GM18511 (cell line): ENCODE measurements at regions not wholly inside any gene's neighbourhood (a gene's known extent, or its start where the extent isn't known, plus 50 kb on each side); places are given as distances from the start of the nearest gene placed in this dataset.
"Not testable (repeated sequence)": the region's sequence is repeated elsewhere in the genome, so short reads cannot be mapped to it uniquely, and the experiment has no call there.

Experiments used
- ATAC-seq: cut with Tn5 transposase; IDR thresholded peaks from one replicate; pipeline ENCODE4 v1.9.1; 2021; ENCODE audit warnings: mild to moderate bottlenecking, moderate library complexity; ENCODE audit not compliant: unreplicated experiment

GRCh38 chr5:174571662-174572397 lies 152.6 kb upstream of the MSX2 start:
- ATAC-seq = no peak

DNA sequence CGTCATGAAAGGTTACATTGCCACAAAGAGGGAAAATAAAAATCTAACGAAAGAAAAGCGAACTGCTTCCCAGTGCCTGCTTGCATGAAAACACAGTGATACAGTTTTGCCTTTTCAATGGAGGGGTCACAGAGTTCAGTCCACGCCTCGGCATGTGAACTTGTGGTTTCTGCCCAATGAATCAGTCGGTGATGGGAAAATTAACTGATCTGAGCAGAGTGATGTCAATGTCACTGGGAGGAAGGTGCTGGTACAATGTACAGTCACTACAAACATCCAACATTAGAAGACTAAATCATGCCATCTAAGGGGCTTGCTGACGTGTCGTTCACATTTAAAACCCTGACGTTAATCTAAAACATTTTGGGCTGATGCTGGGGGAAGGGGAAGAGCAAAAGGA lies 151.8 kb upstream of the MSX2 start:
- no peak for ATAC-seq

DNA sequence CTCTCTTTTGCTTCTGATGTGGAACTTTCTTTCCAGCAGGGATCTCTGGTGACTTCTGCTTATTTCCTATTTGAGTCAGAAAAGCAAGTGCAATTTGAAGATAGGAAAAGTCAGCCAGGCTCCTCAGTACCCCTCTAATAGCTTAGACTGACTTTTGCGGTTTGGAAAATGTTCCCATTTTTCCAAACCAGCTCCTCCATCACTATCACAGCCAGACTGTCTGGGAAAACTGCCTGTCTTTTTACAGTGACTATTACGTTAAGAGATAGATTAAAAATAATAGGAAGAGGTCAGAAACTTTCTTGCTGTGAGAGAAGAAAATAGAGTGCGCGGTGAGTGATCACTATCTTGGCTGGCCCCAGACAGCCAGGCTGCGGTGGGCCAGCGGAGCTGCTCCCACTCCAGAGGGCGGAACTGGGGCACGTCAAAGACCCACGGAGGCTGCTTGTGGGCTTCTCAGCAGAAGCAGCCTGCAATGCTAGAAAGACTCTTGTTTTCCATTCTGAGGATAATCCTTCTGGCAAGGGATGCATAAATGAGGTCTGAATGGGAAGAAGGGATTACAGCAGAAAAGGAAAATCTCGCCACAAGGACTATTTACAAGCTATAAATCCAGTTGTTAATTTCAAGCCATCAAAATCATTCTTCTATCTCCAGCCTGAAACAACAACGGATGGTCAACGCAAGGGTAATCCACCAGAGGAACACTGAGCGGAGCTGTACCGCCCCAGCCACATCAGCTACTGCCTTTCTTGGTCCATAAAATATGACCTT lies 151.0 kb upstream of the MSX2 start:
- no peak for ATAC-seq

DNA sequence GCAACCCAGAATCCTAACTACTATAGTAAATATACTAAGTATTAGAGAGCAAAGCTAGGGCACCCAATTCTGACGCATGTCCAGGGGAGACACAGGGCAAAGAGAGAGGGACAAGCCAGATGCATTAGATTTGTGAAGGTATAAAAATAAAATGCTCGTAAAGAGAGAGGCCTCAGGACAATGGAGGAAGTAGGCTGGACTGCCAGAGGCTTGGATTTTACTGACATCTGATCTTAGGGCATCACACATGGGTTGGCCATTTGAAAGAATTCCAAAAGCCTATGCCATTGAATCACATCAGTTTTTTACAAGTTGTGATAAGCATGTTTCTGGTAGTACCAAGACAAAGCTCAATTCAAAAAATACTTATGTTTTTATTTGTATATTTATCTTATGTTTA lies 149.3 kb upstream of the MSX2 start:
- no peak for ATAC-seq

- no peak for ATAC-seq
These were observed 148.3 kb upstream of the MSX2 start for GRCh38 chr5:174576042-174576441.

GRCh38 chr5:174581479-174581878 lies 142.9 kb upstream of the MSX2 start:
- ATAC-seq = no peak

DNA sequence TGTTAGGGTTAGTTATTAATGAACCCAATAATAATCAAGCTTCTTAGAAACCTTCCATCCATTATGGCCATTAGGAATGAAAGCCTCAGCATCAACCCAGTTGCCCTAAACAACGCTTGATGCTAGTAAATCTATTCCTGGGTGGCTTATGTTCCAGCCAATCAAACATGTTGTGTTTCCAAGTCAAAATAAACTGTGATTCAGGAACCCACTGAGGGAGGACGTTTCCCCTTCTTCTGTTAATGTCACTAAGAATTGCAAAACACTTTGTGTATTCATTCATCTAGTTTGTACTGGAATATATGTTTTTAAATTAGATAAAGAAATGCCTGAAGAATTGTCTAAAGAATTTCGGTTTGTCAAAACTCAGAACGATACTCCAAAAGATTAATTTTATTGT lies 142.5 kb upstream of the MSX2 start:
- ATAC-seq = no peak

- ATAC-seq = no peak
These were observed 141.3 kb upstream of the MSX2 start for GRCh38 chr5:174583071-174583470.

DNA sequence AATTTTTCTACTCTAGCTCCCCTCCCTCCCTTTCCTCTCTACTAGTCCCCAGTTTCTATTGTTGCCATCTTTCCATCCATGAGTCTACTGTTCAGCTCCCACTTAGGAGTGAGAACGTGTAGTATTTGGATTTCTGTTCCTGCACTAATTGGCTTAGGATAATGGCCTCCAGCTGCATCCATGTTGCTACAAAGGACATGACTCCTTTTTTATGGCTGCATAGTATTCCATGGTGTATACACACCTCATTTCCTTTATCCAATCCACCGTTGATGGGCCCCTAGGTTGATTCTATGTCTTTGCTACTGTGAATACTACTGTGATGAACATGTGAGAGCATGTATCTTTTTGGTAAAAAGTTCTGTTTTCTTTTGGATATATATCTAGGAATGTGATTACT lies 138.9 kb upstream of the MSX2 start:
- ATAC-seq = no peak

- ATAC-seq = not testable (repeated sequence)
These were observed 138.2 kb upstream of the MSX2 start for GRCh38 chr5:174586163-174586562.

GRCh38 chr5:174589011-174589410 lies 135.4 kb upstream of the MSX2 start:
- ATAC-seq = no peak

GRCh38 chr5:174589599-174589998 lies 134.8 kb upstream of the MSX2 start:
- ATAC-seq = no peak

GRCh38 chr5:174590820-174591219 lies 133.6 kb upstream of the MSX2 start:
- no peak for ATAC-seq

- no peak for ATAC-seq
These were observed 128.0 kb upstream of the MSX2 start for GRCh38 chr5:174596429-174596828.

GRCh38 chr5:174599992-174600391 lies 124.4 kb upstream of the MSX2 start:
- ATAC-seq = no peak

DNA sequence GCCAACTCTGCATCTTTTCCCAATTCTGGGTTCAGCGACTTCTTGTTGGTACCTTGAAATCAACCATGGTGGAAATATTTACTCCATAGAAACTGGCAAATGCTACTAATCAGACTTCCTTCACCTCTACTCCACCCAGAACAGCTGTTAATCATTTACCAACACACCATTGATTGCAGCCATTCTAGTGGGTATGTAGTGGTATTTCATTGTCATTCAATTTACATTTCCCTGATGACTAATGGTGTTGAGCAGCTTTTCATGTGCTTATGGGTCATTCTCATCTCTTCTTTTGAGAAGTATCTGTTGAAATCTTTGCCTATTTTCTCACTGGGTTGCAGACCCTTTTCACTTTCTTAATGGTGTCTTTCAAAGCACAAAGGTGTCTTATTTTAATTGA lies 122.4 kb upstream of the MSX2 start:
- no peak for ATAC-seq

DNA sequence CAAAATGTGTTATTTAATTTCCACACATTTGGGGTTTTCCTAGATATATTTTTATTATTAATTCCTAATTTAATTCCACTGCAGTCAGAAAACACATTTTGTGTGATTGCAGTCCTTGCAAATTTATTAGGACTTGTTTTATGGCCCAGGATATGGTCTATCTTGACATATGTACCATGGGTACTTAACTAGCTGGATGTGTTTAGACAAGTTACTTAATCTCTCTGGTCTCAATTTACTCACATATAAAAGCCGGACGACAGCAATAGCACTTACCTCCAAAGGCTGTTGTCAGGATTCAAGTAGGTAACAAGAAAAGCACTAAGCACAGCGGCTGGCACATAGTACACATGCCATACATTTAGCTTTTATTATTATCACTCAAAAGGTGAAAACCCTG lies 118.2 kb upstream of the MSX2 start:
- no peak for ATAC-seq

DNA sequence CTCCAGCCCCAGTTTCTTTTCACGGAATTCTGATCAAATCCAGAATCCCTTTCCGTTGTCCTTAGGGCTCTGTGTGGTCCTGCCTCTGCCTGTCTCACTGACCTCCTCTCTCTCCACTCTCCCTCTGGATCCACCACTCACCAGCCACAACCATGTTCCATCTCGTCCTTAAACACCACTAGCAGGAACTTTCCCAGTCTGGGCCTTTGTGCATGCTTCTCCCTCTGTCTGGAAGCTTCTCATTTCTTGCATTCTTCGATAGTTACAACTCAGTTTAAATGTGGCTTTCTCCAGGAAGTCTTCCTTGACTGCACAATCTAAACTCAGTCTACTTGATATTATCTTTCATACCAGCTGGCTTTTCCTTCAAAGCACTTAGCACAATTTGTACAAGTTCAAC lies 117.7 kb upstream of the MSX2 start:
- ATAC-seq = no peak

- no peak for ATAC-seq
These were observed 117.2 kb upstream of the MSX2 start for GRCh38 chr5:174607205-174607604.

GRCh38 chr5:174607916-174608315 lies 116.5 kb upstream of the MSX2 start:
- no peak for ATAC-seq

DNA sequence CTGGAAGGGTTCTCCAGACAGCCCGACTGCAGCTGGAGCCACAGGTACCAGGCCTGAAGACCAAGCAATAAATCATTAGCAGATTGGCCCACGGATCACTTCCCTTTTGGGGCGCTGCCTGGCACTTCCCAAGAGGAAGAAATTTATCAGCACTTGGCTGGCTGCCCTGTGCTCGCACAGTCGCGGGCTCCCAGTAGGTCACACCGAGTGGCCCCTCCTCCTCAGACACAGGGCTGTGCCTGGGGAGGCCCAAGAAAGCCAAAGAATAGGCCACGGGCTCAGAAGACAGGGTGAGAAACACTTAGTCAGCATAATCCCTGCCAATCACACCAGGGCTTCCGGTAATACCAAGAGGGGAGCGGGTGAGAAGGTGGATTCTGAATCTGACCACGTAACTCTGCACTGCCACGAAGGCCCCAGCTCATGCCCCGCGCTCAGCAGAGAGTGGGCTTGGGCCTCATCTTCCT lies 115.7 kb upstream of the MSX2 start:
- ATAC-seq = no peak

- ATAC-seq = no peak
These were observed 115.3 kb upstream of the MSX2 start for GRCh38 chr5:174609116-174609515.
